ENCODE measurements at regions not wholly inside any gene's neighbourhood (a gene's known extent, or its start where the extent isn't known, plus 50 kb on each side); places are given as distances from the start of the nearest gene placed in this dataset.

GRCh38 chr18:57991552-57991951 lies 52.5 kb upstream of the NEDD4L start:
- no peak for DNase-seq (ENCODE audit: low read depth)

GRCh38 chr18:57989536-57989935 lies 54.5 kb upstream of the NEDD4L start:
- DNase-seq (ENCODE audit: low read depth) = no peak

- DNase-seq (ENCODE audit: low read depth) = no peak
These were observed 59.4 kb upstream of the NEDD4L start for GRCh38 chr18:57984490-57985115.

GRCh38 chr18:57983965-57984364 lies 60.1 kb upstream of the NEDD4L start:
- DNase-seq (ENCODE audit: low read depth) = no peak

GRCh38 chr18:57983472-57983871 lies 60.6 kb upstream of the NEDD4L start:
- DNase-seq (ENCODE audit: low read depth) = no peak

- DNase-seq (ENCODE audit: low read depth) = no peak
These were observed 61.5 kb upstream of the NEDD4L start for GRCh38 chr18:57982372-57983021.

- no peak for DNase-seq (ENCODE audit: low read depth)
These were observed 62.6 kb upstream of the NEDD4L start for GRCh38 chr18:57981308-57982028.

- DNase-seq (ENCODE audit: low read depth) = no peak
These were observed 63.3 kb upstream of the NEDD4L start for GRCh38 chr18:57980573-57981307.

- no peak for DNase-seq (ENCODE audit: low read depth)
These were observed 67.7 kb upstream of the NEDD4L start for GRCh38 chr18:57976230-57976773.

GRCh38 chr18:57975805-57976204 lies 68.2 kb upstream of the NEDD4L start:
- no peak for DNase-seq (ENCODE audit: low read depth)

GRCh38 chr18:57974585-57975265 lies 69.3 kb upstream of the NEDD4L start:
- DNase-seq (ENCODE audit: low read depth) = no peak

GRCh38 chr18:57973889-57974288 lies 70.1 kb upstream of the NEDD4L start:
- DNase-seq (ENCODE audit: low read depth) = no peak

GRCh38 chr18:57970356-57971095 lies 73.5 kb upstream of the NEDD4L start:
- no peak for DNase-seq (ENCODE audit: low read depth)

GRCh38 chr18:57969824-57970223 lies 74.2 kb upstream of the NEDD4L start:
- no peak for DNase-seq (ENCODE audit: low read depth)

GRCh38 chr18:57965246-57965645 lies 78.8 kb upstream of the NEDD4L start:
- DNase-seq (ENCODE audit: low read depth) = no peak

- DNase-seq (ENCODE audit: low read depth) = no peak
These were observed 82.0 kb upstream of the NEDD4L start for GRCh38 chr18:57961876-57962505.

- no peak for DNase-seq (ENCODE audit: low read depth)
These were observed 82.6 kb upstream of the NEDD4L start for GRCh38 chr18:57961411-57961810.

- DNase-seq (ENCODE audit: low read depth) = no peak
These were observed 84.7 kb upstream of the NEDD4L start for GRCh38 chr18:57959278-57959677.

GRCh38 chr18:57957210-57957609 lies 86.8 kb upstream of the NEDD4L start:
- no peak for DNase-seq (ENCODE audit: low read depth)

GRCh38 chr18:57956491-57956890 lies 87.5 kb upstream of the NEDD4L start:
- DNase-seq (ENCODE audit: low read depth) = no peak

GRCh38 chr18:57954935-57955334 lies 89.1 kb upstream of the NEDD4L start:
- DNase-seq (ENCODE audit: low read depth) = no peak
